ENCODE measurements at regions not wholly inside any gene's neighbourhood (a gene's known extent, or its start where the extent isn't known, plus 50 kb on each side); places are given as distances from the start of the nearest gene placed in this dataset.

GRCh38 chr18:2281523-2282199, 289.6 kb downstream of the METTL4 start:
- TF ChIP-seq SP1 (IDR thresholded peaks at IDR 0.05) (no peak), FOXK2 (IDR thresholded peaks at IDR 0.05) (no peak), HDGF (IDR thresholded peaks at IDR 0.05; ENCODE audit: borderline replicate concordance) (no peak), NFRKB (IDR thresholded peaks at IDR 0.05) (no peak), FOXM1 (IDR thresholded peaks at IDR 0.05; ENCODE audit: borderline replicate concordance) (no peak), ZNF384 (IDR thresholded peaks at IDR 0.05) (no peak), LEF1 (IDR thresholded peaks at IDR 0.05; ENCODE audit: borderline replicate concordance) (no peak)

Measured in HEK293T (cell line).